SK-N-SH treated with all-trans-retinoic acid at 6 μM for 48 hours (cell line): ENCODE measurements at regions not wholly inside any gene's neighbourhood (a gene's known extent, or its start where the extent isn't known, plus 50 kb on each side); places are given as distances from the start of the nearest gene placed in this dataset.

Experiments used
- ATAC-seq: fragments of 200-7000 bp; cut with Tn5 transposase; 3 replicates; pipeline ENCODE4 v1.9.1; 2020; ENCODE audit warnings: mild to moderate bottlenecking, moderate library complexity
- ARNTL ChIP-seq: fragments of 450-650 bp; formaldehyde crosslinking; IDR thresholded peaks from 2 replicates; pipeline ENCODE4 v1.5.0; 2020; ENCODE audit warnings: low read depth, mild to moderate bottlenecking, moderate library complexity, borderline replicate concordance
- BACH2 ChIP-seq: fragments of 250-450 bp; sonication (Bioruptor Pico); IDR thresholded peaks from 2 replicates; pipeline ENCODE4 v1.9.0; 2021; ENCODE audit warnings: mild to moderate bottlenecking, borderline replicate concordance
- CREB5 ChIP-seq: fragments of 250-450 bp; sonication (Bioruptor Pico); IDR thresholded peaks from 2 replicates; pipeline ENCODE4 v1.5.1; 2020; ENCODE audit warnings: low read depth, mild to moderate bottlenecking, moderate library complexity
- CSDC2 ChIP-seq: fragments of 250-450 bp; sonication (Bioruptor Pico); IDR thresholded peaks from 2 replicates; pipeline ENCODE4 v1.5.0; 2020; ENCODE audit warnings: mild to moderate bottlenecking, moderate library complexity
- ESRRG ChIP-seq: fragments of 250-450 bp; sonication (Bioruptor Pico); IDR thresholded peaks from 2 replicates; pipeline ENCODE4 v1.6.1; 2021; ENCODE audit warnings: mild to moderate bottlenecking
- GLIS3 ChIP-seq: fragments of 250-450 bp; sonication (Bioruptor Pico); IDR thresholded peaks from 2 replicates; pipeline ENCODE4 v1.5.0; 2020; ENCODE audit warnings: mild to moderate bottlenecking, moderate library complexity
- OSR1 ChIP-seq: fragments of 250-450 bp; sonication (Bioruptor Pico); IDR thresholded peaks from 2 replicates; pipeline ENCODE4 v1.8.0; 2022; ENCODE audit warnings: moderate library complexity, mild to moderate bottlenecking, inconsistent platforms
- POU6F1 ChIP-seq: fragments of 250-450 bp; sonication (Bioruptor Pico); IDR thresholded peaks from 2 replicates; pipeline ENCODE4 v1.8.0; 2021; ENCODE audit warnings: low read depth, mild to moderate bottlenecking, moderate library complexity, borderline replicate concordance
- PPARA ChIP-seq: fragments of 250-450 bp; sonication (Bioruptor Pico); IDR thresholded peaks from 2 replicates; pipeline ENCODE4 v1.5.0; 2020; ENCODE audit warnings: mild to moderate bottlenecking, borderline replicate concordance
- RARB ChIP-seq: fragments of 250-450 bp; sonication (Bioruptor Pico); IDR thresholded peaks from 2 replicates; pipeline ENCODE4 v1.8.0; 2021; ENCODE audit warnings: mild to moderate bottlenecking, moderate library complexity
- SNAI2 ChIP-seq: fragments of 250-450 bp; sonication (Bioruptor Pico); IDR thresholded peaks from 2 replicates; pipeline ENCODE4 v1.5.0; 2020; ENCODE audit warnings: mild to moderate bottlenecking, moderate library complexity
- TCF4 ChIP-seq: fragments of 250-450 bp; sonication (Bioruptor Pico); IDR thresholded peaks from 2 replicates; pipeline ENCODE4 v1.8.0; 2021; ENCODE audit warnings: mild to moderate bottlenecking, moderate library complexity, borderline replicate concordance
- TOX ChIP-seq: fragments of 250-450 bp; sonication (Bioruptor Pico); IDR thresholded peaks from 2 replicates; pipeline ENCODE4 v1.8.0; 2021; ENCODE audit warnings: mild to moderate bottlenecking, moderate library complexity, borderline replicate concordance
- ZC3H10 ChIP-seq: fragments of 250-450 bp; sonication (Bioruptor Pico); IDR thresholded peaks from 2 replicates; pipeline ENCODE4 v1.5.1; 2021; ENCODE audit warnings: mild to moderate bottlenecking, moderate library complexity
- ZFP3 ChIP-seq: fragments of 250-450 bp; sonication (Bioruptor Pico); IDR thresholded peaks from 2 replicates; pipeline ENCODE4 v1.5.0; 2020; ENCODE audit warnings: mild to moderate bottlenecking, moderate library complexity
- ZFP30 ChIP-seq: fragments of 450-650 bp; formaldehyde crosslinking; IDR thresholded peaks from 2 replicates; pipeline ENCODE4 v1.5.0; 2022; ENCODE audit warnings: mild to moderate bottlenecking, moderate library complexity
- ZNF565 ChIP-seq: fragments of 450-650 bp; formaldehyde crosslinking; conservative IDR thresholded peaks from 2 replicates; pipeline ENCODE4 v1.5.0; 2020; ENCODE audit warnings: low read depth, mild to moderate bottlenecking, moderate library complexity
- ZNF8 ChIP-seq: fragments of 450-650 bp; formaldehyde crosslinking; IDR thresholded peaks from 2 replicates; pipeline ENCODE4 v1.5.0; 2020; ENCODE audit warnings: mild to moderate bottlenecking, moderate library complexity
- TF ChIP-seq, protein P1 (sequence below): fragments of 250-450 bp; sonication (Bioruptor Pico); IDR thresholded peaks from 2 replicates; pipeline ENCODE4 v1.5.0; 2020; ENCODE audit warnings: mild to moderate bottlenecking, moderate library complexity
- TF ChIP-seq, protein P2 (sequence below): fragments of 250-450 bp; sonication (Bioruptor Pico); IDR thresholded peaks from 2 replicates; pipeline ENCODE4 v1.5.1; 2021; ENCODE audit warnings: mild to moderate bottlenecking, moderate library complexity

DNA sequence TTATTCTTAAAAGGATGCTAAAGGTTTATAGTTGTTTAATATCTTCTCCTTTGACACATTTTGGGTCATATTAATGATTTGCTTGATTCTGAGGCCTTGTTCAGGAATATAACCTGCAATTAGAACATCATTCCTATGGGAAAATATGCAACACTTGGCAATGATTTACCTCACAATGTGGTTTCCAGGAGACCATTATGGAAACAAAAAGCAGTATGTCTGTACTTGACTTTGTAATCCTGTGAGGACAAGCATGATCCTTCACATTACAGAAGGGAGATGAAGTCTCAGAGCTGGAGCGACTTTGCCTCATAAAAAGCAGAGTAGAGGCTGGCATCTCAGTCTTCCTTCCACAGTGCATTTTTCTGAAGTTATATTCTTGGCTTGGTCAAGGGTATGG lies 57.0 kb upstream of the CDCA7L start:
- no peak for TF ChIP-seq SNAI2 (CRISPR knock-in tag)
- TF ChIP-seq ZNF565 (CRISPR knock-in tag), result no peak
- TF ChIP-seq, protein P1, sequence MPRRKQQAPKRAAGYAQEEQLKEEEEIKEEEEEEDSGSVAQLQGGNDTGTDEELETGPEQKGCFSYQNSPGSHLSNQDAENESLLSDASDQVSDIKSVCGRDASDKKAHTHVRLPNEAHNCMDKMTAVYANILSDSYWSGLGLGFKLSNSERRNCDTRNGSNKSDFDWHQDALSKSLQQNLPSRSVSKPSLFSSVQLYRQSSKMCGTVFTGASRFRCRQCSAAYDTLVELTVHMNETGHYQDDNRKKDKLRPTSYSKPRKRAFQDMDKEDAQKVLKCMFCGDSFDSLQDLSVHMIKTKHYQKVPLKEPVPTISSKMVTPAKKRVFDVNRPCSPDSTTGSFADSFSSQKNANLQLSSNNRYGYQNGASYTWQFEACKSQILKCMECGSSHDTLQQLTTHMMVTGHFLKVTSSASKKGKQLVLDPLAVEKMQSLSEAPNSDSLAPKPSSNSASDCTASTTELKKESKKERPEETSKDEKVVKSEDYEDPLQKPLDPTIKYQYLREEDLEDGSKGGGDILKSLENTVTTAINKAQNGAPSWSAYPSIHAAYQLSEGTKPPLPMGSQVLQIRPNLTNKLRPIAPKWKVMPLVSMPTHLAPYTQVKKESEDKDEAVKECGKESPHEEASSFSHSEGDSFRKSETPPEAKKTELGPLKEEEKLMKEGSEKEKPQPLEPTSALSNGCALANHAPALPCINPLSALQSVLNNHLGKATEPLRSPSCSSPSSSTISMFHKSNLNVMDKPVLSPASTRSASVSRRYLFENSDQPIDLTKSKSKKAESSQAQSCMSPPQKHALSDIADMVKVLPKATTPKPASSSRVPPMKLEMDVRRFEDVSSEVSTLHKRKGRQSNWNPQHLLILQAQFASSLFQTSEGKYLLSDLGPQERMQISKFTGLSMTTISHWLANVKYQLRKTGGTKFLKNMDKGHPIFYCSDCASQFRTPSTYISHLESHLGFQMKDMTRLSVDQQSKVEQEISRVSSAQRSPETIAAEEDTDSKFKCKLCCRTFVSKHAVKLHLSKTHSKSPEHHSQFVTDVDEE, result no peak
- no peak for TF ChIP-seq ESRRG (CRISPR knock-in tag)
- TF ChIP-seq, protein P2, sequence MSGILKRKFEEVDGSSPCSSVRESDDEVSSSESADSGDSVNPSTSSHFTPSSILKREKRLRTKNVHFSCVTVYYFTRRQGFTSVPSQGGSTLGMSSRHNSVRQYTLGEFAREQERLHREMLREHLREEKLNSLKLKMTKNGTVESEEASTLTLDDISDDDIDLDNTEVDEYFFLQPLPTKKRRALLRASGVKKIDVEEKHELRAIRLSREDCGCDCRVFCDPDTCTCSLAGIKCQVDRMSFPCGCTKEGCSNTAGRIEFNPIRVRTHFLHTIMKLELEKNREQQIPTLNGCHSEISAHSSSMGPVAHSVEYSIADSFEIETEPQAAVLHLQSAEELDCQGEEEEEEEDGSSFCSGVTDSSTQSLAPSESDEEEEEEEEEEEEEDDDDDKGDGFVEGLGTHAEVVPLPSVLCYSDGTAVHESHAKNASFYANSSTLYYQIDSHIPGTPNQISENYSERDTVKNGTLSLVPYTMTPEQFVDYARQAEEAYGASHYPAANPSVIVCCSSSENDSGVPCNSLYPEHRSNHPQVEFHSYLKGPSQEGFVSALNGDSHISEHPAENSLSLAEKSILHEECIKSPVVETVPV (CRISPR knock-in tag), result no peak
- no peak for ATAC-seq

GRCh38 chr7:22001345-22002004 lies 55.8 kb upstream of the CDCA7L start:
- TF ChIP-seq ZNF8 (no peak), ARNTL (no peak), RARB (CRISPR knock-in tag) (no peak), BACH2 (no peak), OSR1 (no peak), PPARA (CRISPR knock-in tag) (no peak), ESRRG (CRISPR knock-in tag) (no peak), TCF4 (CRISPR knock-in tag) (no peak), ZC3H10 (CRISPR knock-in tag) (no peak), SNAI2 (CRISPR knock-in tag) (no peak), CREB5 (CRISPR knock-in tag) (no peak)
- TF ChIP-seq, protein P1, result no peak
- peak; percentile 89 for ATAC-seq

DNA sequence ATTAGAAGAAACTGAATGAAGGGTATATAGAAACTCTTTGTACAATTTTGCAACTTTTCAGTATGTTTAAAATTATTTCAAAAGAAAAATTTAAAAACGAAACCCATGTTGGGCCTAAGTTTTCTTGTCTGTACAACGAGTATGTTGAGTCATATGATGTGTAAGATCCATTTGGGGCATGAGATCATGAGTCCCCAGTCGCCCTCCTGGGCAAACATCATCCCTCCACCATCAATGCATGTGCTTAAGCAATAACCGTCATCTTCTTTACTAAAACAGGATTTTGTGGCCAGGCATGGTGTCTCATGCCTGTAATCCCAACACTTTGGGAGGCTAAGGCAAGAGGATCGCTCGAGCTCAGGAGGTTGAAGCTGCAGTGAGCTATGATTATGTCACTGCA lies 54.2 kb upstream of the CDCA7L start:
- ATAC-seq, result no peak; the same call in 2 of the 3 replicates
- TF ChIP-seq ESRRG (CRISPR knock-in tag) (no peak), BACH2 (no peak), PPARA (CRISPR knock-in tag) (no peak), ZNF8 (no peak), CSDC2 (no peak), TOX (CRISPR knock-in tag) (no peak), ZFP3 (no peak), ZNF565 (CRISPR knock-in tag) (no peak), GLIS3 (CRISPR knock-in tag) (no peak), SNAI2 (CRISPR knock-in tag) (no peak), RARB (CRISPR knock-in tag) (no peak), ZFP30 (CRISPR knock-in tag) (no peak), POU6F1 (no peak), ZC3H10 (CRISPR knock-in tag) (no peak), TCF4 (CRISPR knock-in tag) (no peak)
- TF ChIP-seq, protein P2 (CRISPR knock-in tag), result no peak
- TF ChIP-seq, protein P1, result no peak
